ENCODE measurements at regions not wholly inside any gene's neighbourhood (a gene's known extent, or its start where the extent isn't known, plus 50 kb on each side); places are given as distances from the start of the nearest gene placed in this dataset.

- peak; percentile 69 for DNase-seq (ENCODE audit: low spot score)
Observed at GRCh38 chr14:51473808-51474565, 177.7 kb upstream of the FRMD6 start.

DNA sequence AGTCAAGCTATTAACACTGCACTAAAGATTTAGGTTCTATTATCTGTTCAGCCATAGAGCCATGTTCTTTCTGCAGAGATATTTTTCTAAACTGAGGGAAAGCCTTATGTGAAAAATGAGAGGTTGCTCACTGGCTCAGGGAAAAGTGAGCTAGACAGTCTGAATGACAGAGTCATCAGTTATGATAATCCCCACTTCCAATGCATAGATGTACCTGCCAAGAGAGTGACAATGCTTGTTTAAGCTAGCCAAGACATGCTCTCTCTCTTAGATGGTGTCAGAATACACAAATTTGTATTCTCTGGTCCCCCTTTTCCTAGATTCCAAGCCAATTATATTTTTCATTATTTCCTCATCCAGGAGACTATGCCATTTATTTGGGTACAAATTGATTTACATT lies 176.9 kb upstream of the FRMD6 start:
- DNase-seq (ENCODE audit: low spot score) = no peak

DNA sequence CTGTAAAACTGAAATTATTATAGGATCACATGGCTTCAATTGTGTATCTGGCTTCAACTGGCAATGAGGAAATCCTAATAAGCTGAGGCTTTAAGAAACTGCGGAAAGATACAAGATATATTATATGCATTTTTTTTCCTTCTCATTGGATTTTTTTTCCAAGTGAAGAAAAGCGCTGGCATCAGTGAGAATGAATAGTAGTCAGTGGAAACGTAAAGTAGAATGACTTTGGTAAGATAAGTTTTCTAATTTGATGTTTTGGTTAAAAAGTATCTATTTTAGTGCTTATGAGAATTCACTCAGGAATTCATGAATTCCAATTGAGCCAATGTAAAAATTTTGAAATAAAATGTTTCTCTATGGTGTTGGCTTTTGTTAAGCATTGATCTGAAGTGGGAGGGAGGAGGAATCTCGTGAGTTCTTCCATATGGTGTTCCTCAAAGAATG lies 173.5 kb upstream of the FRMD6 start:
- DNase-seq (ENCODE audit: low spot score) = peak; percentile 59

GRCh38 chr14:51479584-51480325 lies 172.0 kb upstream of the FRMD6 start:
- DNase-seq (ENCODE audit: low spot score) = peak; percentile 78

DNA sequence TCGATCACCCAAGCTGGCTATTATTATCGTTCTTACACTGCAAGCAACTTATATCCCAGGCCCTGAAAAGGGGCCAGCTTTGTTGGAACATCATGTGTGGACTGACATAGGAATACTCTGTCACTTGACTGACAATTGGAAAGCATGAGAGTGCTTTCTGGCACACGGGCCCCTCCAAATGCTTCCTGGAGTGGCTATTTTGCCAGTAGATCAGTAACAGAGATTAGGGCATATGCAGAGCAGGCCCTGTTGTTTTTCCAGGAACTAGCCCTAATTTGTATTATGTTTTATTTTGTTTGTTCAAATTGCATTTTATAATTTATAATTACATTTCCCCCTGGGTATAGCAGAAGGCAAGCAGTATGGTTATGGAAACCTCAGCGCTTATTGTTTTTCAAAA lies 170.1 kb upstream of the FRMD6 start:
- no peak for DNase-seq (ENCODE audit: low spot score)

DNA sequence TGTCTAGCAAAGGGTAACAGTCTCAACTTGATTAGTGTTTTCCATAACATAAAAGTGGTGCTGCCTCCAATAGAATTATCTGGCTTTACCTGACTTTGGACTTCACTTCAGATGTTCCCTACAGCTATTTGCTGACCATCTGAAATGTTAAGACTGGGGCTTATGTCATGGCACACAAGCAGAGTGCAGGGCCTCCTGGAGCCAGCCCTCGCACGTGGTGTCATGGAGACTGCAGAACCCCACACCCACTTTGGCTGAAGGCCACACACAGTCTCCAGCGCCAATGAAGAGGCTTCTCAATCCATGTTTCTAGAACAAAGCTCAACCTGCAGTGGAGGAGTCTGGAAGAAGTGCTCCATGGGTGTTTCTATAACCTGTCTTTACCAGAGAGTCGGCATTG lies 169.6 kb upstream of the FRMD6 start:
- peak; percentile 55 for DNase-seq (ENCODE audit: low spot score)

DNA sequence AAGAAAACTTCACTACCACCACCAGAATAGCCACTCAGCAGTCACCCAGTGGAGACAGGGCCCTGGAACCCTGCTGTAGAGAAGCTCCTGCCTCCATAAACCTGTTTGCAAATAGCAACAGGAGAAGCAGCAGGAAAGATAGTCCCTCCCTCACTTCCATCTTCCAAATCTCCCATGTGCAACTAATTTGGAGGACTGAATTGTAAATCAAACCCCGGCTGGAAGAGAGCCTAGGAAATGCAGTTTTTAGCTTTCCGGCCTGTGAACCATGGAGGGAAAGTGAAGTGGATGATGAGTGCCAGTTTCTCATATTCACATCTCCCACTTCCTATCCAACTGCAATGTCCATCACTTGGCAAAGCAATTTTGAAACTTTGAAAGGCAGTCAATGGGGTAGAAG lies 167.2 kb upstream of the FRMD6 start:
- no peak for DNase-seq (ENCODE audit: low spot score)

GRCh38 chr14:51485733-51486132 lies 166.0 kb upstream of the FRMD6 start:
- no peak for DNase-seq (ENCODE audit: low spot score)

DNA sequence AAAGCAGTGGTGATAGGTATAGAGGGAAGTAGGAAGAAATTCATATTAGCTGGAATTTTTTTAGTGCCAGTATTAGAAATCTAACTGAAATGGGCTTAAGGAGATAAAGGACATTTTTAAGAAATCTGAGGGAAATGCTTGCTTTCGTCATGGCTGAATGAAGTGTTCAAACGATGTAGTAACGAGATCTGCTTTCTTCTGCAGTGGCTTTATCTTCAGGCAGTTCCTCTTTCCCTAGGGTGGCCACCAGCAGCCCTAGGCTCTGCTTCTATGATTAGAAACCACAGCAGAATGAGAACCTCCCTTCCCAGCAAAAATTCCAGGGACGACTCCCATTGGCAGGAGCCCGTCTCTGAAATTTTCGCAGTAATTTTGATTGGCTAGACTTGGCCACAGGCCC lies 163.9 kb upstream of the FRMD6 start:
- no peak for DNase-seq (ENCODE audit: low spot score)

DNA sequence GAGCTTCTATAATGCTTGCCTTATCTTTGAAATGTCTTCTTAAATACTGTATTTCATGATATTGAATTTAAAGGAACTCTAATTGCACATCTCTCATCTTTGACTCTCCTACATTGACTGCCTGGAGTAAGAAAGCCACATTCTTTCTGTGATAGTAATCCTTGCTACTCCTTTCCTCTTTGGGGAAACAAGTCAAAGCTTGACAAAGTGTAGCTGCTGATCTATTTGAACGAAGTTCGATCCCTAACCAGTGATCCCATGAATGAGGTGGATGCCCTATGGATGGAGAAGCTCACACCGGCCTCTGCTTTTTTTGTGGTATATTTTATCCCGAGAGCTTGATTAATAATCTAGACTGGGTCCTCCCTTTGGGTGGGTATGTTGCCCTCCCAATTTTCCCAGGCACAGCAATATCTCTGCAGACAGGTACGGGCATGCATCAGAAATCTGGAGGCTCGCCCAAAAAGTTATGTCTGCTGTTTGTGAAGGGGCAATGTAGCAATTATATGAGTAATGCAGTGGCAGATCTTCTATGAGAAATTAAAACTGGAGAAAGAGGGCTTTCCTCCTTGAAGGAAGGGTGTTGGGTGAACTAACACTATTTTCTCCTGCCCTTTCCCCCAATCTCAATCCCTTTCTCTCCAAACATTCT lies 163.0 kb upstream of the FRMD6 start:
- peak; percentile 43 for DNase-seq (ENCODE audit: low spot score)

DNA sequence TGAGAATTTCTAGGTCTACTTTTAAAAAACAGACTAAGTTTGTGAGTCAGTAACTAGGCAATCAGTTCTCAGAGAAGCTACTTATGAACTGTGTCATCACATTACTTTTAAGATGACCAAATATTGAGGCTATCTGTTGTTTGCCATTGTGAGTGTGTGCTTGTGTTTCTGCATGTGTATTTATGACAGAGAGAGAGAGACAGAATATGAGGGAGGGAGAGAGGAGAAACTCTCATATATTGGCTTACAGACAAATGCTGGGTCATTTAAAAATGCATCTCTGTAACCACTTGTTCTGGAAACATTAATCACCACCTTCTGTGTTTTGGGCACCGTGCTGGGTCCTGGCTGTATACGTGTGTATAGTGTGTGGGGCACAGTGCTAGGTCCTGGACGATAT lies 161.5 kb upstream of the FRMD6 start:
- peak; percentile 38 for DNase-seq (ENCODE audit: low spot score)

DNA sequence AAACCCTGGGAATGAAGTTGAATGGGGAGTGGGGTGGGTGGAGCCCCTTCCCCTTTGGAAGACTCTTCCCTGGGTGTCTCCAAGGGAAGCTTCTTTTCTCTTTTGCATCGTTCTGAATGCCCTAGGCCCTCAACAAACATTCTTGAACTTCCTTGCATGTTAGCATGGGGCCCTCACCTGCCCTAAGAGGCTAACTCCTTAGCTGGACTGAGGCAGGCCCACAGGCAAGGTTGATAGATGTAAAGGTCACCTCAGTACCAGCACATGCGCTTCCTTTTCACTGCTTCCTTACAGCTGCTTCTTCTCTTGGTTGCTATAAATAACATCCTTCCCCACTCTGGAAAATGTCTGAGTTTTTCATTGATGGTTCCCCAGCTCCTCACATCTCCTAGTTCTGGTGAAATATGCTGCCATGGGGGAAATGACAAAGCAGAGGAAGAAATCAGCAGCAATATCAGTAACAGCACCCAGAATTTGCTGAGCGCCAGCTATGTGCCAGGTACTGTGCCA lies 160.6 kb upstream of the FRMD6 start:
- no peak for DNase-seq (ENCODE audit: low spot score)

GRCh38 chr14:51491776-51492175 lies 159.9 kb upstream of the FRMD6 start:
- DNase-seq (ENCODE audit: low spot score) = no peak

GRCh38 chr14:51495319-51495718 lies 156.4 kb upstream of the FRMD6 start:
- no peak for DNase-seq (ENCODE audit: low spot score)

DNA sequence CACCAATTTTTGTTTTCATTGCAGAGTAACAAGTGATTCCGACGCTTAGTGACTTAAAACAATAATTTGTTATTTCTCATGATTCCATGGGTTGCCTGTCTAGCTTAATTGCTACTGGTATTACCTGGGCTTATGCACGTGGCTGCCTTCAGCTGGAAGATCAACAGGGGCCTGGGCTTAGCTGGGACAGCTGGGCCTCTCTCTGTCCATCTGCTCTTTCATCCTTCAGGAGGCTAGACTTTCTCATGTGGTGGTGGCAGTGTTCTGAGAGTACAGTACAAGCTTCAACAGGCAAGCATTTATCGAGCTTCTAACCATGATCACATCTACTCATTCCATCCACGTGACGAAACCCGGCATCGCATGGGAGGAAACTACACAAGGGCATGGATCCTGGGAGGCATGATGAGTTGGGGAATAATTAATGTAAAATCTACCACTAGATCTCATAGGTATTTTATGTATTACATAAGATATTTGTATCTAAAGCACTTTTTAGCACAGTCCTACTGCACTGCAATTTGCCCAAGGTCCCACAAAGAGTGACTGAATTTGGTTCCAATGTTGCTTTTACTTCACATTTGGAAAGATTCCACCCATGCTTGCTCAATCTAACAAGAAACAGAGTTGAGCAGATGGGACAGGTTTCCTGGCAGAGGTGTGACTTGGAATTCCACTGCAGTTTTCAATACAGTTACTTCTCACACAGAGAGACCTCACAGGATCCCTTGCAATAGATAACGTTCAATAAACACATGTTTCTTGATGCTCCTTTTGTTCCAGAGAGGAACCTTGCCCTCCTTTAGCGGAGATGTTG lies 153.1 kb upstream of the FRMD6 start:
- no peak for DNase-seq (ENCODE audit: low spot score)

- no peak for DNase-seq (ENCODE audit: low spot score)
Observed at GRCh38 chr14:51500776-51501175, 150.9 kb upstream of the FRMD6 start.

GRCh38 chr14:51501746-51502145 lies 150.0 kb upstream of the FRMD6 start:
- DNase-seq (ENCODE audit: low spot score) = no peak

GRCh38 chr14:51504669-51505068 lies 147.0 kb upstream of the FRMD6 start:
- no peak for DNase-seq (ENCODE audit: low spot score)

DNA sequence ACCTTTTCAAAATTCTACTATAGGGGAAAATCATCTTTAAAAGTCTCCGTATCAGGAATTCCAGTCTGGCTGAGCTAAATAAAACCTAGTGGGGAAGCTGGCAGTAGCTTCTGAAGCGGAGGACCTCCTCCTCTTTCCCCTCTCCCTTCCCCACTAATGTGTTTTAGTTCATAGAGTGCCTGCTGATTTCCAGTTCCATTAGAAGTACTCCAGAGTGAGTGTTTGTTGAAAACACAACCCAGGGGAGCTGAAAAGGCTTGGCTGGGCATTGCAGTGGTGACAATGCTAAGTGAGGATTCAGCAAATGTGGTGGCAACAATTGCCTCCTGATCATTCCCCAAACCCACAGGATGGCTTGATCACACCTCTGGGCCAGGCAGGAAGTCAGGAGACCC lies 144.2 kb upstream of the FRMD6 start:
- DNase-seq (ENCODE audit: low spot score) = peak; percentile 53

- peak; percentile 92 for DNase-seq (ENCODE audit: low spot score)
Observed at GRCh38 chr14:51507906-51508511, 143.7 kb upstream of the FRMD6 start.

DNA sequence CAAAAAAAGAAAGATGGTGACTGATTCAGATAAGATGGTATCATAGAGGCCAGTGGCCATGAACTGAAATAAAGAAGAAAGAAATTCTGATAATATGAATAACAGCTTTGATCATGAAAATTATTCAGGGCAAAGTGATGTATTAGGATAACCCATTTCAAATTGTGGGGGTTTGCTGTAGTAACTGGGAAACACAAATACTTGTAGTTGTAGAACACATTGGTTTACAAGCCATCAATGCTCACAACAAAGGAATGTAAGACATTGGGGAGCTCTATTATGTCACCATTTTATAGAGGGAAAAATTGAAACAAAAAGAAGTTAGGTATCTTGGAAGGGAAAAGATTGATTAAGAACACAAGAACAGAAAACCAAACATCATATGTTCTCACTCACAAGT lies 140.4 kb upstream of the FRMD6 start:
- DNase-seq (ENCODE audit: low spot score) = no peak
